WERI-Rb-1 (cell line): ENCODE measurements at regions not wholly inside any gene's neighbourhood (a gene's known extent, or its start where the extent isn't known, plus 50 kb on each side); places are given as distances from the start of the nearest gene placed in this dataset.

Source experiments
- DNase-seq: peaks from one replicate; pipeline ENCODE4 v3.0.0-alpha.2; 2020
- H3K27ac ChIP-seq: fragments of 250-450 bp; sonication (Bioruptor Pico); 2 replicates; pipeline ENCODE4 v1.5.1; 2020; ENCODE audit warnings: mild to moderate bottlenecking, moderate library complexity
- H3K27me3 ChIP-seq: fragments of 250-450 bp; sonication (Bioruptor Pico); 2 replicates; pipeline ENCODE4 v1.5.1; 2021; ENCODE audit warnings: mild to moderate bottlenecking, low read depth, moderate library complexity; ENCODE audit not compliant: insufficient read depth, severe bottlenecking
- H3K36me3 ChIP-seq: fragments of 250-450 bp; sonication (Bioruptor Pico); 2 replicates; pipeline ENCODE4 v1.5.1; 2020; ENCODE audit warnings: mild to moderate bottlenecking, moderate library complexity
- H3K4me3 ChIP-seq: 2 replicates; pipeline ENCODE4 v1.5.1; 2011; ENCODE audit warnings: low read depth, mild to moderate bottlenecking, control low read depth, low read length
- H3K9me3 ChIP-seq: fragments of 250-450 bp; sonication (Bioruptor Pico); 2 replicates; pipeline ENCODE4 v1.5.1; 2021; ENCODE audit warnings: mild to moderate bottlenecking, moderate library complexity; ENCODE audit not compliant: severe bottlenecking
- TF ChIP-seq, protein P1 (sequence below): IDR thresholded peaks from 2 replicates; pipeline ENCODE4 v1.5.1; 2011; ENCODE audit warnings: low read depth, mild to moderate bottlenecking, control low read depth, inconsistent platforms, low read length

DNA sequence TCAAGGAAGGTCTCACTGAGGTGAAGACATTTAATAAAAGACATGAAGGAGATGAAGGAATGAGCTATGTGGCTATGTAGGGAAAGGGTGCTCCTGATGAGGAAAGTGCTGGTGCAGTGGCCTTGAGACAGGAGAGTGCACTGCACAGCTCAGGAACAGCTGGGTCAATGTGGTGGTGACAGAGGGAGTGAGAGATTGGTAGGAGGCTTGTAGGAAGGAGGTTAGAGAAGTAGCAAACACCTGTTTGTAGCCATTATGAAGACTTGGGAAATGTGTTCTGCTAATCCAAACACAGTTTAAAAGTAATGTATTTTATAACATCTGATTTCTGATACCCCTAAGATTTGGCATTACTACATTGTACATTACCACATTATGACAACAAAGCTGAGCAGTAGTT, 115.1 kb upstream of the MTAP start:
- DNase-seq: no peak
- TF ChIP-seq, protein P1, sequence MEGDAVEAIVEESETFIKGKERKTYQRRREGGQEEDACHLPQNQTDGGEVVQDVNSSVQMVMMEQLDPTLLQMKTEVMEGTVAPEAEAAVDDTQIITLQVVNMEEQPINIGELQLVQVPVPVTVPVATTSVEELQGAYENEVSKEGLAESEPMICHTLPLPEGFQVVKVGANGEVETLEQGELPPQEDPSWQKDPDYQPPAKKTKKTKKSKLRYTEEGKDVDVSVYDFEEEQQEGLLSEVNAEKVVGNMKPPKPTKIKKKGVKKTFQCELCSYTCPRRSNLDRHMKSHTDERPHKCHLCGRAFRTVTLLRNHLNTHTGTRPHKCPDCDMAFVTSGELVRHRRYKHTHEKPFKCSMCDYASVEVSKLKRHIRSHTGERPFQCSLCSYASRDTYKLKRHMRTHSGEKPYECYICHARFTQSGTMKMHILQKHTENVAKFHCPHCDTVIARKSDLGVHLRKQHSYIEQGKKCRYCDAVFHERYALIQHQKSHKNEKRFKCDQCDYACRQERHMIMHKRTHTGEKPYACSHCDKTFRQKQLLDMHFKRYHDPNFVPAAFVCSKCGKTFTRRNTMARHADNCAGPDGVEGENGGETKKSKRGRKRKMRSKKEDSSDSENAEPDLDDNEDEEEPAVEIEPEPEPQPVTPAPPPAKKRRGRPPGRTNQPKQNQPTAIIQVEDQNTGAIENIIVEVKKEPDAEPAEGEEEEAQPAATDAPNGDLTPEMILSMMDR: no peak

DNA sequence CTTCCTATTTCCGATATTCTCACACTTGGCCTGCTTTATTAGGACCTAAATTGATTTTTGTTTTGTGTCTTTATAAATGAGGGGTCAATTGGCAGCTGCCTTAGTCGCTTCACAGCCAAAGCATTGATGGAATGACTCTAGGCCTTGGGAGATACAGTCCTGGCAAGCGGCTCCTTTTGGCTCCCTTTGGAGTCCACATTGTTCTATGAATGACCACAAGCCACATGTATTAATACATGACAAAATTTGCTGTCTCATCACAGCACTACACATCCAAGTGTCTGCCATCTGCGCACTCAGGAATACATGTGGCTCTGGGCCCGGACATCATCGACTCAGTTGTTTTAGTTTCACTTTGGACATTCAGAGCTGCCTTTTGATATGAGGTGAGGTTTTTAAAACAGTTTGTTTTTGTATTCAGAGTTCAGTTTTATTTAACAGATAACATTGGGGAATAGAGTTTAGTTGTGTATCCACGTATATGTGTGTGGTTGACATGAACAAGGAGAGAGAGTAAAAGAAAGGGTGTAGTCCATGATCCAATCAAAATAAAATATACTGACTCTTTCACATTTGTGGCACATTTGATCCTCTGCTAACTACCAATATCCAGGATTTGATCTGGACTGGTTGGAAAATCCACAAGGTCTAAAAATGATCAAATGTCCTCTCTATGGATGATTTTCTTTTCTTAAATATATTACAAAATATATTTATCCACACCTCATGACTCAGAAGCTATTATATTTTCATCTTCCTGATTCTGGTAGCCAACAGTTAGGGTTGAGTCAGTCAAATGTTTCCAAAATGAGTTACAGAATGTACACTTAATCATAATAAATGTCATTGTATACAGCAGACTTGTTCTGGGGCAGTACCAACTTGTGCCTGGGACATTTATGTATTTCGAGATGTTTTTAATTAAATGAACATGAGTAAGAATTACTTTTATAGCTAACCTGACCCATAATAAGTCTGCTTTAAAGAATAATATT, 114.0 kb upstream of the MTAP start:
- Histone ChIP-seq H3K36me3 (no peaks in the 10 kb centered on the region), H3K27ac (no peak overlapping the region), H3K9me3 (no peaks in the 10 kb centered on the region), H3K4me3 (no peak overlapping the region), H3K27me3 (peaks cover 42% of the 10 kb centered on the region)
- TF ChIP-seq, protein P1: no peak
- no peak for DNase-seq

More for the DNA sequence above, 115.1 kb upstream of the MTAP start:
- Histone ChIP-seq H3K4me3 (no peak overlapping the region), H3K9me3 (no peaks in the 10 kb centered on the region), H3K27me3 (peaks cover 42% of the 10 kb centered on the region), H3K27ac (no peak overlapping the region), H3K36me3 (no peaks in the 10 kb centered on the region)

DNA sequence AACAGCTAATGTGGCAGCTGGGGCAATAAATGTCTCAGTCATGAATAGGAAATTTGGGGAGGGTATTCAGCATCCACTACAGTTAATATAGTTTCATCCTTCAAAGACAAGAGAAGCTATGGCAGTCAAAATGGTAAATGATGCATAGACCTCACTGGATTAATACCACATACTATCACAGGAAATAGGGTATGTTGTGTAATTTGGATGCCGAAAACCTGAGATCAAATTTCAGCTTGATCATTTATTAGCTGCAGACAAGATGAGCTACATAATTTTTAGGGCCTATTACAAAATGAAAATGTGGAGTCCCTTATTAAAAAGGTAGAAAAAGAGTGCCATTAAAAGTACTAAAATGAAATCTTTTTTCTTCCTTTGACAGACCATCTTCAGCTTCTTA, 112.6 kb upstream of the MTAP start:
- Histone ChIP-seq H3K4me3 (no peak overlapping the region), H3K9me3 (no peaks in the 10 kb centered on the region), H3K27ac (no peak overlapping the region), H3K27me3 (peaks cover 41% of the 10 kb centered on the region), H3K36me3 (no peaks in the 10 kb centered on the region)
- TF ChIP-seq, protein P1: no peak
- DNase-seq: no peak

DNA sequence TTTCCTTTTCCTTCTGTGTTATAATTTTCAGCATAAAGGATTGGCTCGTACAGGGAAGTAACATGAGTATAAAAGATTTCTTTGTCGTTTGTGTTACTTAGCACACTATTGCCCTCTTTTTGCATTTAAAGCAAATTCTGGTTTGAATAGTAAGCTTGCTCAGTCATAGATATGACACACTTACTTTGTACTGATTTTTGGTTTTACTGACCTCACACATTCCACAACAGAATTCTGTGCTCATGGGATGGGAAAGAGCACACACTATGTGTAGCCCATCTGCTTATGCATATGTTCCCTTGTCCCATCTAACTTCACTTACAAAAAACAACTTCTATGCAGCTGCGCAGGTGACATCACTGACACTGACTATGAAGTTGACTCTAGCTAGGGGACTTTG, 111.9 kb upstream of the MTAP start:
- no peak overlapping the region for H3K4me3 ChIP-seq
- TF ChIP-seq, protein P1: no peak
- no peak for DNase-seq
- H3K36me3 ChIP-seq: no peaks in the 10 kb centered on the region
- no peaks in the 10 kb centered on the region for H3K9me3 ChIP-seq
- no peak overlapping the region for H3K27ac ChIP-seq
- H3K27me3 ChIP-seq: peaks cover 41% of the 10 kb centered on the region

DNA sequence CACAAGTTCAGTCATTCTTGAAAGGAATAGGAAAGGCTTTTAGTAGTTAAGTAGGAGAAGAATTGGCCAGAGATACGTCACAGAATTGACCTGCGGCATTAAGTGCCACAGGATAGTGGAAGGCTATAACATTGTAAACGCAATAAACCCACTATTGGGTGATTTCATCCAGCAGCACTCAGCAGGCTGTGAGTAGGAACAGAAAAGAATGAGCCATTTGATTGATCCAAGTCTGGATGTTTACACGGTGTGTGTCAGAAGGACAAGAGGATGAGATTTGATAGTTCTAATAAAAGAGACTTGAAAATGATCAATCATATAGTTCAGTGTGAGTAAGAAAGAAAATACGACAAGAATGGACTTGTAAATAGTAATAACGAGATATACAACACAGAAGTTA, 110.0 kb upstream of the MTAP start:
- H3K36me3 ChIP-seq: no peaks in the 10 kb centered on the region
- DNase-seq: no peak
- no peak overlapping the region for H3K27ac ChIP-seq
- H3K4me3 ChIP-seq: no peak overlapping the region
- TF ChIP-seq, protein P1: no peak
- H3K9me3 ChIP-seq: no peaks in the 10 kb centered on the region
- peaks cover 41% of the 10 kb centered on the region for H3K27me3 ChIP-seq
